GM23338 (cell line): ENCODE measurements at regions not wholly inside any gene's neighbourhood (a gene's known extent, or its start where the extent isn't known, plus 50 kb on each side); places are given as distances from the start of the nearest gene placed in this dataset.

Experiments
- CREB1 ChIP-seq: fragments of 250-450 bp; sonication (Bioruptor Pico); IDR thresholded peaks from 2 replicates; pipeline ENCODE4 v1.5.0; 2020; ENCODE audit warnings: low read depth, mild to moderate bottlenecking, moderate library complexity
- CTCF ChIP-seq, 2 experiments: fragments of 200-600 bp in 1 of 2; sonication (generic) in 1 of 2; conservative IDR thresholded peaks; 2 replicates each; pipeline versions ENCODE4 v1.5.1 to v1.6.1; 2016 to 2017; ENCODE audit warnings: antibody characterized with exemption in 2 of 2, low read depth in 2 of 2, mild to moderate bottlenecking in 2 of 2, moderate library complexity in 1 of 2
- ETS1 ChIP-seq: IDR thresholded peaks from 2 replicates; pipeline ENCODE4 v1.6.1; 2016; ENCODE audit warnings: antibody characterized with exemption
- EZH2 ChIP-seq: fragments of 200-600 bp; sonication (generic); IDR thresholded peaks from one replicate; pipeline ENCODE4 v1.8.0; 2017; ENCODE audit warnings: antibody characterized with exemption, mild to moderate bottlenecking, low read depth; ENCODE audit not compliant: unreplicated experiment
- EZH2phosphoT487 ChIP-seq: fragments of 200-600 bp; sonication (generic); IDR thresholded peaks from one replicate; pipeline ENCODE4 v1.8.1; 2018; ENCODE audit warnings: antibody characterized with exemption; ENCODE audit not compliant: unreplicated experiment
- JUNB ChIP-seq: IDR thresholded peaks from one replicate; pipeline ENCODE4 v1.6.1; 2016; ENCODE audit warnings: antibody characterized with exemption; ENCODE audit not compliant: unreplicated experiment
- NANOG ChIP-seq: IDR thresholded peaks from 2 replicates; pipeline ENCODE4 v1.6.1; 2016; ENCODE audit warnings: antibody characterized with exemption, borderline replicate concordance
- POLR2AphosphoS5 ChIP-seq: IDR thresholded peaks from 2 replicates; pipeline ENCODE4 v1.6.1; 2016; ENCODE audit warnings: antibody characterized with exemption, low read depth
- STAT1 ChIP-seq: IDR thresholded peaks from one replicate; pipeline ENCODE4 v1.6.1; 2016; ENCODE audit warnings: antibody characterized with exemption; ENCODE audit not compliant: unreplicated experiment
- ZNF114 ChIP-seq: fragments of 250-450 bp; sonication (Bioruptor Pico); IDR thresholded peaks from 2 replicates; pipeline ENCODE4 v1.5.0; 2020; ENCODE audit warnings: mild to moderate bottlenecking, moderate library complexity
- ZNF462 ChIP-seq: fragments of 250-450 bp; sonication (Bioruptor Pico); IDR thresholded peaks from 2 replicates; pipeline ENCODE4 v1.5.0; 2020; ENCODE audit warnings: mild to moderate bottlenecking, moderate library complexity
- TF ChIP-seq, protein P1 (sequence below): IDR thresholded peaks from one replicate; pipeline ENCODE4 v1.6.1; 2018; ENCODE audit warnings: antibody characterized with exemption; ENCODE audit not compliant: unreplicated experiment

DNA sequence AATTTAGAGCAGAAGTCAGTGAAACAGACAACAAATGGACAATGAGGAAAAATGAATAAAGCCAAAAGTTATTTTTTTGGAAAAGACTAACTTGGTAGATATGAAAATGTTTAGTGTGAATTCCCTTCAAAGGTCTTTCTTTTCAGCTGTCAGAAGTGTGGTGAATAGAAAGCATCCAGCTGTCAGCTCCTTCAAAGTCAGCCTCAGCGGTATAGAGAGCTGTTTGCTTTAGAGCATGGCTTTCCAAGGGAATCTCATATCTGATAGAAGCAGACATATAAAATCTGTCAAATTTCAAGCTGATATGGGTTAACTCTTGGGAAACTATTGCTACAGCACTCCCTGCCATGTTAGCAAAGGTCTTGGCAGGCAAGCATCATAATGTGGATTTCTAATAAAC lies 309.3 kb downstream of the CASP12 start:
- TF ChIP-seq CTCF (conservative IDR thresholded peaks at IDR 0.05; ENCODE audit: low read depth in 2 of 2) (no peak), CREB1 (CRISPR knock-in tag) (no peak), EZH2 (no peak), POLR2AphosphoS5 (no peak), JUNB (no peak), EZH2phosphoT487 (no peak), ETS1 (no peak), STAT1 (no peak), NANOG (no peak), ZNF462 (CRISPR knock-in tag) (no peak), ZNF114 (no peak)
- TF ChIP-seq, protein P1, sequence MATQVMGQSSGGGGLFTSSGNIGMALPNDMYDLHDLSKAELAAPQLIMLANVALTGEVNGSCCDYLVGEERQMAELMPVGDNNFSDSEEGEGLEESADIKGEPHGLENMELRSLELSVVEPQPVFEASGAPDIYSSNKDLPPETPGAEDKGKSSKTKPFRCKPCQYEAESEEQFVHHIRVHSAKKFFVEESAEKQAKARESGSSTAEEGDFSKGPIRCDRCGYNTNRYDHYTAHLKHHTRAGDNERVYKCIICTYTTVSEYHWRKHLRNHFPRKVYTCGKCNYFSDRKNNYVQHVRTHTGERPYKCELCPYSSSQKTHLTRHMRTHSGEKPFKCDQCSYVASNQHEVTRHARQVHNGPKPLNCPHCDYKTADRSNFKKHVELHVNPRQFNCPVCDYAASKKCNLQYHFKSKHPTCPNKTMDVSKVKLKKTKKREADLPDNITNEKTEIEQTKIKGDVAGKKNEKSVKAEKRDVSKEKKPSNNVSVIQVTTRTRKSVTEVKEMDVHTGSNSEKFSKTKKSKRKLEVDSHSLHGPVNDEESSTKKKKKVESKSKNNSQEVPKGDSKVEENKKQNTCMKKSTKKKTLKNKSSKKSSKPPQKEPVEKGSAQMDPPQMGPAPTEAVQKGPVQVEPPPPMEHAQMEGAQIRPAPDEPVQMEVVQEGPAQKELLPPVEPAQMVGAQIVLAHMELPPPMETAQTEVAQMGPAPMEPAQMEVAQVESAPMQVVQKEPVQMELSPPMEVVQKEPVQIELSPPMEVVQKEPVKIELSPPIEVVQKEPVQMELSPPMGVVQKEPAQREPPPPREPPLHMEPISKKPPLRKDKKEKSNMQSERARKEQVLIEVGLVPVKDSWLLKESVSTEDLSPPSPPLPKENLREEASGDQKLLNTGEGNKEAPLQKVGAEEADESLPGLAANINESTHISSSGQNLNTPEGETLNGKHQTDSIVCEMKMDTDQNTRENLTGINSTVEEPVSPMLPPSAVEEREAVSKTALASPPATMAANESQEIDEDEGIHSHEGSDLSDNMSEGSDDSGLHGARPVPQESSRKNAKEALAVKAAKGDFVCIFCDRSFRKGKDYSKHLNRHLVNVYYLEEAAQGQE = no peak
